Effector memory CD4-positive, alpha-beta T cell (primary cell): ENCODE measurements at regions not wholly inside any gene's neighbourhood (a gene's known extent, or its start where the extent isn't known, plus 50 kb on each side); places are given as distances from the start of the nearest gene placed in this dataset.

Experiments used
- DNase-seq, 3 donors: peaks; one replicate each; pipeline ENCODE4 v3.0.0-alpha.2; 2020
- H3K27ac ChIP-seq: 2 replicates; pipeline ENCODE4 v1.7.0; 2013; ENCODE audit warnings: mild to moderate bottlenecking, low read length, moderate library complexity; ENCODE audit not compliant: insufficient read depth, poor library complexity, severe bottlenecking
- H3K27me3 ChIP-seq: replicated peaks from 2 replicates; pipeline ENCODE4 v1.7.0; 2013; ENCODE audit warnings: mild to moderate bottlenecking, low read length; ENCODE audit not compliant: insufficient read depth, control insufficient read depth, poor library complexity, severe bottlenecking
- H3K36me3 ChIP-seq: 2 replicates; pipeline ENCODE4 v1.7.0; 2013; ENCODE audit warnings: mild to moderate bottlenecking, low read length, moderate library complexity; ENCODE audit not compliant: control insufficient read depth, insufficient read depth
- H3K4me1 ChIP-seq: 2 replicates; pipeline ENCODE4 v1.7.0; 2013; ENCODE audit warnings: low read length, mild to moderate bottlenecking; ENCODE audit not compliant: control insufficient read depth, insufficient read depth, poor library complexity, severe bottlenecking
- H3K4me3 ChIP-seq: 2 replicates; pipeline ENCODE4 v1.7.0; 2013; ENCODE audit warnings: low read length, low read depth, mild to moderate bottlenecking; ENCODE audit not compliant: insufficient read depth, poor library complexity, severe bottlenecking
- H3K9me3 ChIP-seq: 2 replicates; pipeline ENCODE4 v1.7.0; 2013; ENCODE audit warnings: mild to moderate bottlenecking, low read length, moderate library complexity; ENCODE audit not compliant: control insufficient read depth

- no peak overlapping the region for H3K4me3 ChIP-seq
- H3K27me3 ChIP-seq = no peaks in the 10 kb centered on the region
- H3K9me3 ChIP-seq = no peaks in the 10 kb centered on the region
- no peaks in the 10 kb centered on the region for H3K4me1 ChIP-seq
- no peak for DNase-seq
- H3K36me3 ChIP-seq = no peaks in the 10 kb centered on the region
- H3K27ac ChIP-seq = no peak overlapping the region
Observed at GRCh38 chr3:116815321-116815720, 105.7 kb downstream of the TUSC7 start.

GRCh38 chr3:116815831-116816588 lies 106.4 kb downstream of the TUSC7 start:
- H3K4me1 ChIP-seq = no peaks in the 10 kb centered on the region

DNA sequence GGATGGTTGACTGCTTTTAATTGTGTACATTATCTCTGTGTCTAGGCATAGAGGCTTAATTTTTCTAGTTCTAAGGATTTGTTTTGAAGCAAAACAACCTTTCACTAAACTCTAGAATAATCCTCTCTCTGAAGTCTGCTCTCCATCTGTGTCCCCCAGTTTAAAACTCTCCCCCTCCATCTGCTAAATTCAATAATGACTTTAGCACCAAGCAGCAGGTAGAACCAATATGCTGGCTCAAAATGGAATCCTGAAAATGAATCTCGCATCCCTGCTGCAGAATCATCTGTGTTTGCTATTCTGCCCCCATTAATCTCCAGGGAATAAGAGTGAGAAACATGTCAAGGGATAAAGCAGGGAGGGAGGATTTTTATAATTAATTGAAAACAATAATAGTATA lies 111.8 kb downstream of the TUSC7 start:
- no peaks in the 10 kb centered on the region for H3K9me3 ChIP-seq
- H3K27ac ChIP-seq = no peak overlapping the region
- H3K4me3 ChIP-seq = no peak overlapping the region
- no peaks in the 10 kb centered on the region for H3K27me3 ChIP-seq
- no peaks in the 10 kb centered on the region for H3K36me3 ChIP-seq
- no peak for DNase-seq
- no peaks in the 10 kb centered on the region for H3K4me1 ChIP-seq

More at GRCh38 chr3:116815831-116816588, 106.4 kb downstream of the TUSC7 start:
- no peak for DNase-seq
- no peaks in the 10 kb centered on the region for H3K27me3 ChIP-seq
- H3K27ac ChIP-seq = no peak overlapping the region
- H3K9me3 ChIP-seq = no peaks in the 10 kb centered on the region
- H3K36me3 ChIP-seq = no peaks in the 10 kb centered on the region
- no peak overlapping the region for H3K4me3 ChIP-seq

GRCh38 chr3:116824208-116824607 lies 114.6 kb downstream of the TUSC7 start:
- H3K36me3 ChIP-seq = no peaks in the 10 kb centered on the region
- no peaks in the 10 kb centered on the region for H3K9me3 ChIP-seq
- H3K4me3 ChIP-seq = no peak overlapping the region
- DNase-seq = no peak
- H3K4me1 ChIP-seq = no peaks in the 10 kb centered on the region
- no peaks in the 10 kb centered on the region for H3K27me3 ChIP-seq
- no peak overlapping the region for H3K27ac ChIP-seq

DNA sequence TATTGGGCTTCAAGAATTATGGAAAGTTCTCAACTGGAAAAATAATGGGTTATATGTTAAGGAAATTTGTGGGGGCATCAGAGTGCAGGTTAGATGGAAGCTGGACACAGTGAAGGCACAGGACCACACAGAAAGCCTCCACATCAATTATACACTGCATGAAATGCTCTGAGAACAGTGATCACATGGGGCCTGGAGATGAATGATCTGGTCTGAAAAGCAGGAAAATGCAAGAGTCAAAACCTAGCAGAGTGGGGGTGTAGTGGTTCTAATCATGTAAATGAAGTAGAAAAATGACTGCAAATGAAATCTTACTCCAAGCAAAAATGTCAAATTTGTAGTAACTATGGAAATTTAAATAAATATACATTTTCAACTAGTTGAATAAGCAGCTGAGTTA lies 123.6 kb downstream of the TUSC7 start:
- Histone ChIP-seq H3K36me3 (no peaks in the 10 kb centered on the region), H3K4me3 (no peak overlapping the region), H3K27ac (no peak overlapping the region), H3K27me3 (no peaks in the 10 kb centered on the region), H3K9me3 (no peaks in the 10 kb centered on the region), H3K4me1 (no peaks in the 10 kb centered on the region)
- no peak for DNase-seq

GRCh38 chr3:116834816-116835215 lies 125.2 kb downstream of the TUSC7 start:
- no peak for DNase-seq
- H3K4me1 ChIP-seq = no peaks in the 10 kb centered on the region
- H3K27ac ChIP-seq = no peak overlapping the region
- no peaks in the 10 kb centered on the region for H3K36me3 ChIP-seq
- H3K4me3 ChIP-seq = no peak overlapping the region
- H3K27me3 ChIP-seq = no peaks in the 10 kb centered on the region
- H3K9me3 ChIP-seq = no peaks in the 10 kb centered on the region

DNA sequence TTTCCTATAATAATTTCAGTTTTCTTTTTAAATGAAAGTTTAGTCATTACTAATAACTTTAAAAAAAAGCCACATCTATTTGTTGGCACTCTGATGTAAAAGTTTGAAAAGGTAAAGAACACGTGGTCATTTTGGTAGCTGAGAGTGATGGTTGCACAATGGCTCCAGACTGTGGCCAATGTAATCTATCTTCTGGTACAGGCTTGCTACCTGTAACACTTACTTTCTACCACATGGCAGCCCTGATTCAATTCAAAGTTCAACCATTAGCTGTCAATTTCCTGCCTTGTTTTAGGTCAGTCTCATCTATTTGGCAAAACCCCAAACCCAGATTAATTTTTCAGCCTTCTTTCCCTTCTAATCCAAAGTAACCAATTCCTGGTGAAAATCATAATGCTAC lies 126.1 kb downstream of the TUSC7 start:
- no peak overlapping the region for H3K27ac ChIP-seq

DNA sequence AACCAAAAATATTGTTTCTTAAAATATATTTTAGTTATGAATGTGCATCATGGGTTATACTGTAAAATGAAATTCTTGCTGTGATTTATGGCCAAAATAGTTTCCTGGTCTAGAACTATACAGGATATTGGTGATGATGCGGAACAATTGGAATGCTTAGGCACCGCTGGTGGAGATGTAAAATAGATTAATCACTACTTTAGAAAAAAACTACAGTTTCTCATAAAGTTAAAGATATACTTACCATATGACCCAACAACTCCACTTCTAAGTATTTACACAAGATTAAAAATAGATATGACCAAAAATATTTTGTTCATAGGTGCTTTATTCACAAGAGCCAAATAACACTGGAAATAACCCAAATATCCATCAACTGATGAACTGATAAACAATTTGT lies 126.7 kb downstream of the TUSC7 start:
- Histone ChIP-seq H3K27ac (no peak overlapping the region), H3K4me3 (no peak overlapping the region), H3K36me3 (no peaks in the 10 kb centered on the region), H3K27me3 (no peaks in the 10 kb centered on the region), H3K9me3 (no peaks in the 10 kb centered on the region), H3K4me1 (no peaks in the 10 kb centered on the region)
- DNase-seq = no peak

More for the DNA sequence above, 126.1 kb downstream of the TUSC7 start:
- no peak for DNase-seq
- no peaks in the 10 kb centered on the region for H3K9me3 ChIP-seq
- H3K4me1 ChIP-seq = no peaks in the 10 kb centered on the region
- H3K27me3 ChIP-seq = no peaks in the 10 kb centered on the region
- no peak overlapping the region for H3K4me3 ChIP-seq
- no peaks in the 10 kb centered on the region for H3K36me3 ChIP-seq

- no peaks in the 10 kb centered on the region for H3K27me3 ChIP-seq
- H3K27ac ChIP-seq = no peak overlapping the region
- H3K4me3 ChIP-seq = no peak overlapping the region
- H3K36me3 ChIP-seq = no peaks in the 10 kb centered on the region
- H3K4me1 ChIP-seq = no peaks in the 10 kb centered on the region
- DNase-seq = no peak
- no peaks in the 10 kb centered on the region for H3K9me3 ChIP-seq
Observed at GRCh38 chr3:116837483-116837882, 127.9 kb downstream of the TUSC7 start.

DNA sequence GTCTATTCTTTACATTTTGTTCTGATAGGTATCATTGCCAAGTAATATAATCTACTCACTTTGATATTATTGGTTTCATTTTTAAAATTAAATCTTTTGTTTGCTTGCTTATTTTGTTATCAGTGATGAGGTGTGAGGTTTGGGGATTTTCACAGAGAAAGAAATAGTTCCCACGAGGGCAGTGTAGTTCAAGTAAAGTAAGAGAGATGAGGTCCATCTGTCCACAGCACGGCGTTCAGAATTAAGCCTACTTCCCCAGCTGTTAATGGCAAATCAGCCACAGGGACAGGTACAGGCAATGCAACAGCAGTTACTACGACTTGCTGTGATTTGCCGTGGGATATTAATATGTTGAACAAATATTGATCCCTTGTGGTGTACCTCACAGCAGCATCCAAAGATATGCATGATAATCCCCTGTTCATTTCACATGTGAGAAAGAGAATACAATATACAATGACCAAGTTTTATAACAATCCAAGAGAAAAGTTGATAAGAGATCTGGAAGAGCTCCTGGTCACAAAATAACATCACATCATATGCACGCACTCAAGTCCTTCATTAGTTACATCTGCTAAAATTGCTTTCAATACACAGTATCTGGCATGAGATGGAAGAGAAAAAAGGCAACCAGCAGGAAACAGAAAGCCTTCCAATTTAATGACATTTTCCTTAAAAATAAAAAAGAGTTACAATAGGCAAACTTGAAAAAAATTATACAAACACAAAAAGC lies 131.6 kb downstream of the TUSC7 start:
- Histone ChIP-seq H3K4me1 (no peaks in the 10 kb centered on the region), H3K4me3 (no peak overlapping the region), H3K9me3 (no peaks in the 10 kb centered on the region), H3K27ac (no peak overlapping the region), H3K27me3 (no peaks in the 10 kb centered on the region), H3K36me3 (no peaks in the 10 kb centered on the region)
- DNase-seq = no peak
